Pancreas (tissue), 10 donors: ENCODE measurements at regions not wholly inside any gene's neighbourhood (a gene's known extent, or its start where the extent isn't known, plus 50 kb on each side); places are given as distances from the start of the nearest gene placed in this dataset.

Source experiments
- ATAC-seq, 4 donors: fragments of 200-7000 bp; cut with Tn5 transposase; one replicate each; pipeline versions ENCODE4 v1.8.0 to v1.9.1; 2020; ENCODE audit warnings: mild to moderate bottlenecking in 4 of 4, moderate library complexity in 4 of 4
- DNase-seq, 6 donors: peaks; one replicate each; pipeline ENCODE4 v3.0.0-alpha.2; 2020
- FAIRE-seq: peaks from 2 replicates; lab custom pipeline; 2012; peaks lifted over from hg19 to GRCh38; lab: Jason Lieb, UNC
- H3K27ac ChIP-seq, 4 donors: fragments of 200-600 bp; sonication (generic); 1 replicate in 3 of 4; 2 replicates in 1 of 4; pipeline versions ENCODE4 v1.5.0 to v1.8.0; 2020
- H3K27me3 ChIP-seq, 4 donors: fragments of 200-600 bp; one replicate each; pipeline ENCODE4 v1.8.0; 2021
- H3K36me3 ChIP-seq, 3 donors: fragments of 200-600 bp; sonication (generic) in 1 of 3; one replicate each; pipeline versions ENCODE4 v1.5.0 to v1.8.0; 2020 to 2021
- H3K4me1 ChIP-seq, 3 donors: fragments of 200-600 bp; one replicate each; pipeline ENCODE4 v1.8.0; 2021
- H3K4me3 ChIP-seq, 4 donors: fragments of 200-600 bp; sonication (generic) in 2 of 4; one replicate each; pipeline versions ENCODE4 v1.5.0 to v1.8.0; 2020 to 2021
- H3K9me3 ChIP-seq, 4 donors: fragments of 200-600 bp; one replicate each; pipeline ENCODE4 v1.8.0; 2021
- WGBS, 2 donors: extraction: QIAGEN DNeasy Blood & Tissue Kit; methylation state at CpG; one replicate each; pipeline ENCODE4 v1.1.7; 2013; 5-methylcytosine and 5-hydroxymethylcytosine counted together
- intact Hi-C, 3 donors: fragments of 100-400 bp; cut with DNase I; formaldehyde crosslinking; loops; one replicate each; pipeline versions ENCODE4 v1.11.1 to v1.14.2; 2022
- TF ChIP-seq, protein P1 (sequence below), 4 donors: fragments of 200-600 bp; sonication (generic) in 3 of 4; IDR thresholded peaks; one replicate each; pipeline versions ENCODE4 v1.5.0 to v1.8.0; 2021; ENCODE audit warnings: antibody characterized with exemption in 4 of 4
- donor health status: healthy with polysubstance abuse.
- donor health status: DM: no; HTN: no; CAD: no; lungs with moderate emphysema.
- donor health status: DM: no; HTN: no; CAD: no.
- donor health status: control.
- donor health status: control.
- donor health status: Bipolar disorder and iron deficiency.
- donor health status: DM: yes; HTN: yes; CAD: no.
- donor health status: DM: no; HTN: no; CAD: no.
- donor health status: DM: no; HTN: no; CAD: no.
- donor health status: DM: yes; HTN: yes; CAD: no.

DNA sequence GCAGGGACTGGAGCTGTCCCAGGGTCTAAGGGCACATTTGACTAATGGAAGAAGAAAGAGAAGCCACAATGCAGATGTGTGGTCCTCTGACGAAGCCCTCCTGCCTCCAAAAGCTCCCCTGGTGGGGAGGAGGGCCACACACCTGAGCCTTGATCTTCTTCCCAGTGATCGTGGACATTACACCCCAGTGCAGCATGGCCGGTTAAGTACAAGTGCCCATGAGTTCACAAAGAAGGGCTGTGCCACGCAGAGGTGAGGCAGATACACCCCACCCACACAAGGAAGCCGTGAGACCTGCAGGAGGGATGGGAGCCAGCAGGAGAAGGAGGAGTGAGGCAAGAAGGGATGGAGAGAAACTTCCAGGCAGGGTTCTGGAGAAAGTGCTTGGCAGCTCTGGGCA is 199.0 kb upstream of the MVB12B start:
- FAIRE-seq: no peak
- no peak overlapping the region for H3K27ac ChIP-seq
- H3K4me1 ChIP-seq: no peaks in the 10 kb centered on the region
- DNase-seq: no peak
- no peaks in the 10 kb centered on the region for H3K36me3 ChIP-seq
- WGBS, 2 donors: 57 to 64% methylated on average over 5 of the region's 5 CpGs
- TF ChIP-seq, protein P1, sequence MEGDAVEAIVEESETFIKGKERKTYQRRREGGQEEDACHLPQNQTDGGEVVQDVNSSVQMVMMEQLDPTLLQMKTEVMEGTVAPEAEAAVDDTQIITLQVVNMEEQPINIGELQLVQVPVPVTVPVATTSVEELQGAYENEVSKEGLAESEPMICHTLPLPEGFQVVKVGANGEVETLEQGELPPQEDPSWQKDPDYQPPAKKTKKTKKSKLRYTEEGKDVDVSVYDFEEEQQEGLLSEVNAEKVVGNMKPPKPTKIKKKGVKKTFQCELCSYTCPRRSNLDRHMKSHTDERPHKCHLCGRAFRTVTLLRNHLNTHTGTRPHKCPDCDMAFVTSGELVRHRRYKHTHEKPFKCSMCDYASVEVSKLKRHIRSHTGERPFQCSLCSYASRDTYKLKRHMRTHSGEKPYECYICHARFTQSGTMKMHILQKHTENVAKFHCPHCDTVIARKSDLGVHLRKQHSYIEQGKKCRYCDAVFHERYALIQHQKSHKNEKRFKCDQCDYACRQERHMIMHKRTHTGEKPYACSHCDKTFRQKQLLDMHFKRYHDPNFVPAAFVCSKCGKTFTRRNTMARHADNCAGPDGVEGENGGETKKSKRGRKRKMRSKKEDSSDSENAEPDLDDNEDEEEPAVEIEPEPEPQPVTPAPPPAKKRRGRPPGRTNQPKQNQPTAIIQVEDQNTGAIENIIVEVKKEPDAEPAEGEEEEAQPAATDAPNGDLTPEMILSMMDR (IDR thresholded peaks at IDR 0.05): no peak
- no peak for ATAC-seq
- H3K27me3 ChIP-seq: no peaks in the 10 kb centered on the region
- intact Hi-C loops: no loop called here
- H3K9me3 ChIP-seq: no peaks in the 10 kb centered on the region
- no peak overlapping the region for H3K4me3 ChIP-seq

DNA sequence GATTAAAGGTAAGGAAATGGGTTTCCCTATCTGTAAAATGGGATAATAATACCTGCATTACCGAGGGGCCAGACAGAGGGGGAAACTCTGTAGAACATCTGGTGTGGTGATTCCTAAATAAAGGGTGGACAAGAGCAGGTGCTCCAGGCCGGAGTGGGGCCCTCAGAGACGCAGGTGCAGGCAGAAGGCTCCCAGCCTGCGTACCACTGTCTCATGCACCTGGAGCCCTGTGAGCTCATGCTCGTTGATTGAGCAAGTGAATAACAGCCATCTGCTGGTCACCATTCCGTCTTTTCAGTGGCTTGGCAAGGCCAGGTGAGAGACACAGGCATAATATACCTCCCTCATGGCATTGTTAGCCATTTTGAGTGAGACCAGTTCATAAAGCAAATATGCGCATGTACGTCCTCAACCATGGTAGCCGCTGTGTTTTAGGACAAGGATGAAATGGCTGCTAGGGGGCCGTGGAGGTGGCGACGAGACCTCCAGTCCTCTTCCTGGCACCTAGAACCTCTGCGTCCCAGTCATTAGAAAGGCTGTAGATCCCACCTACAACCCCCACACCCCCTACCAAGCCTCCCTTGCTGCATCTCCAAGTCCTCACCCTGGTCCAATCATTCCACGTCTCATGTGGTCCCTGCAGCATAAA is 198.0 kb upstream of the MVB12B start:
- 71 to 78% methylated on average over 14 of the region's 14 CpGs for WGBS, 2 donors
- no peaks in the 10 kb centered on the region for H3K4me1 ChIP-seq
- intact Hi-C loops: no loop called here

DNA sequence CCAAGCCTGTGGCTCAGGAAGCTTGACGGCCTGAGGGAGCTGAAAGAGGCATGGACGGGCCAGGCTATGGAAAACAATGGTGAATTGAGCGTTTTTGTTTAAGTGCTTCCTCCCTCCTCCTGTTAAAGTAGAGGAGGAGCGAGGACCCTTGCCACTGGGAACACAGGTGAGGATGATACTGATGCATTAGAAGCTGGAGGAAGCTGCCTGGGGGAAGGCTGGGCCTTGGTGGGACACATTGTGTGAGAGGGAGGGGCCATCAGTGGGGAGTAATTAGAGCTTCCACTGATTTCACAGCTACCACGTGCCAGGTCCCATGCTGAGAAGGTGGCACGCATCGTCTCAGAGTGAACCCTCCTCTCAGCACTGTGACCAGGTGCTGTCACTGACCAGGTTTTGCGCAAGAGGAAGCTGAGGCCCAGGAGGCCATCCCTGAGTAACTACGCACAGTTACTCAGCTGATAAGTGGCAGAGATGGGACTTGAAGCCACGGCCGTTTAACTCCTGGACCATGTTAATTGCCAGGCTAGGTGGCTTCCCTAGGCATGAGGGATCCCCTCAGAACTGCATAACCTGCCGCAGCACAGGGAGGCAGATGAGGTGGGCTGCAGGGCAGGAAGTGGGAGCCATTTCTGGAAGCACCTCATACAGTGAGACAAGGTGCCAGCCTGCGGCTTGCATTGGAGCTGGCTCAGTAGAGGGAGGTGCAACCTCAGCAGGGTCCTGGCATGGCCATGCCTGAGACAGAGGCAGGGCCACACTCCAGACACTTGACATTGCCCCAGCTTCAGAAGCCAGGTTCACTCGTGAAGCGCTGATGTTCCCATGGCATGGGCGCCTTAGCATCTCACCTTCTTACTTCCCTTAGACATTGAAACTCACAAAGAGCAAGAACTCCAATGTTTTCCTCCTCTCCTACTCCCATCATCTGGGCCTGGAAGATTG is 195.3 kb upstream of the MVB12B start:
- H3K4me1 ChIP-seq: no peaks in the 10 kb centered on the region
- H3K36me3 ChIP-seq: no peaks in the 10 kb centered on the region
- TF ChIP-seq, protein P1 (IDR thresholded peaks at IDR 0.05): no peak
- H3K27ac ChIP-seq: no peak overlapping the region
- intact Hi-C loops: no loop called here
- no peaks in the 10 kb centered on the region for H3K27me3 ChIP-seq
- no peak overlapping the region for H3K4me3 ChIP-seq
- no peak for ATAC-seq
- no peak for FAIRE-seq
- no peaks in the 10 kb centered on the region for H3K9me3 ChIP-seq
- DNase-seq: no peak
- 62 to 66% methylated on average over 16 of the region's 16 CpGs for WGBS, 2 donors

More for the DNA sequence above, 198.0 kb upstream of the MVB12B start:
- FAIRE-seq (no peak), DNase-seq (no peak), ATAC-seq (no peak)
- no peaks in the 10 kb centered on the region for H3K9me3 ChIP-seq
- no peak overlapping the region for H3K27ac ChIP-seq
- H3K27me3 ChIP-seq: no peaks in the 10 kb centered on the region
- TF ChIP-seq, protein P1 (IDR thresholded peaks at IDR 0.05): no peak
- H3K36me3 ChIP-seq: no peaks in the 10 kb centered on the region
- H3K4me3 ChIP-seq: no peak overlapping the region

DNA sequence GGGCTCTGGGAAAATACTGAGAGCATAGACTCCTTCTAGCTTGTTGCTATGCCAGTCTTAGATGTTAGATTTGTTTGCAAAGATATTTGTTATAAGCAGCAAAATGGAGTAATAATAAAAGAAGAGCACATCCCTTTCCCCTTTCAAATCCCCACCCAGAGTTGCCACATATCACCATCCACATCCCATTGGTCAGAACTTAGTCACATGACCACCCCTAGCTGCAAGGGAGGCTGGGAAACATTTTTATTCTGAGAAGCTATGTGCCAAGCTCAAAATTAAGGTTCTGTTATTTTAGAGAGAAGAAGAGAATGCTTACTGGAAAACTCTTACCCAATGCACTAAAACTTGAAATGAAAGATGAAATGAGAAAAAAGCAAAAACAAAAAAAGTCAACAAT is 193.9 kb upstream of the MVB12B start:
- Histone ChIP-seq H3K4me3 (no peak overlapping the region), H3K27me3 (no peaks in the 10 kb centered on the region), H3K27ac (no peak overlapping the region), H3K36me3 (no peaks in the 10 kb centered on the region), H3K9me3 (no peaks in the 10 kb centered on the region), H3K4me1 (no peaks in the 10 kb centered on the region)
- no peak for ATAC-seq
- DNase-seq: no peak
- TF ChIP-seq, protein P1 (IDR thresholded peaks at IDR 0.05): no peak
- no peak for FAIRE-seq
- intact Hi-C loops: no loop called here
